Suprapubic skin (tissue), 4 donors: ENCODE measurements at regions not wholly inside any gene's neighbourhood (a gene's known extent, or its start where the extent isn't known, plus 50 kb on each side); places are given as distances from the start of the nearest gene placed in this dataset.
"Not testable (repeated sequence)": the region's sequence is repeated elsewhere in the genome, so short reads cannot be mapped to it uniquely, and the experiment has no call there.

Experiments
- DNase-seq, 2 donors: peaks; one replicate each; pipeline ENCODE4 v3.0.0-alpha.2; 2019; ENCODE audit warnings: low spot score in 2 of 2
- H3K27ac ChIP-seq: fragments of 200-600 bp; sonication (generic); one replicate; pipeline ENCODE4 v1.5.1; 2019
- H3K27me3 ChIP-seq: fragments of 200-600 bp; sonication (generic); one replicate; pipeline ENCODE4 v1.5.1; 2019
- H3K36me3 ChIP-seq: fragments of 200-600 bp; sonication (generic); one replicate; pipeline ENCODE4 v1.5.1; 2019
- H3K4me1 ChIP-seq: fragments of 200-600 bp; sonication (generic); one replicate; pipeline ENCODE4 v1.5.1; 2019
- H3K4me3 ChIP-seq: fragments of 200-600 bp; sonication (generic); one replicate; pipeline ENCODE4 v1.5.1; 2019; ENCODE audit warnings: mild to moderate bottlenecking
- H3K9me3 ChIP-seq: fragments of 200-600 bp; sonication (generic); one replicate; pipeline ENCODE4 v1.5.1; 2019
- CTCF ChIP-seq, 2 donors: fragments of 200-600 bp in 1 of 2; fragments of 450-650 bp in 1 of 2; sonication (generic) in 1 of 2; IDR thresholded peaks; one replicate each; pipeline ENCODE4 v1.5.1; 2016 to 2019; ENCODE audit warnings: antibody characterized with exemption in 2 of 2, mild to moderate bottlenecking in 1 of 2, moderate library complexity in 1 of 2
- EP300 ChIP-seq: sonication (generic); formaldehyde crosslinking; IDR thresholded peaks from one replicate; pipeline ENCODE4 v1.6.1; 2017; ENCODE audit warnings: antibody characterized with exemption
- POLR2A ChIP-seq, 2 donors: fragments of 450-650 bp; IDR thresholded peaks; one replicate each; pipeline ENCODE4 v1.6.1; 2017; ENCODE audit warnings: antibody characterized with exemption in 2 of 2, mild to moderate bottlenecking in 2 of 2, moderate library complexity in 2 of 2
- POLR2AphosphoS5 ChIP-seq, 3 donors: sonication (generic); formaldehyde crosslinking; IDR thresholded peaks; one replicate each; pipeline ENCODE4 v1.6.1; 2017; ENCODE audit warnings: antibody characterized with exemption in 3 of 3
- WGBS: methylation state at CpG from one replicate; pipeline ENCODE4 v1.1.5; 2018; 5-methylcytosine and 5-hydroxymethylcytosine counted together

GRCh38 chr1:21385022-21385421, 54.9 kb upstream of the NBPF3 start:
- H3K4me3 ChIP-seq = no peak overlapping the region
- no peak for DNase-seq
- peaks cover 5% of the 10 kb centered on the region for H3K27me3 ChIP-seq
- H3K27ac ChIP-seq = no peak overlapping the region
- H3K36me3 ChIP-seq = no peaks in the 10 kb centered on the region
- 72% methylated on average over 10 of the region's 10 CpGs for WGBS
- TF ChIP-seq CTCF (IDR thresholded peaks at IDR 0.05) (no peak), POLR2A (IDR thresholded peaks at IDR 0.05) (no peak), EP300 (no peak), POLR2AphosphoS5 (IDR thresholded peaks at IDR 0.05) (no peak)
- H3K4me1 ChIP-seq = peaks cover 22% of the 10 kb centered on the region
- peaks cover 3% of the 10 kb centered on the region for H3K9me3 ChIP-seq

- Histone ChIP-seq H3K4me3 (no peak overlapping the region), H3K9me3 (peaks cover 3% of the 10 kb centered on the region), H3K36me3 (no peaks in the 10 kb centered on the region), H3K27me3 (peaks cover 5% of the 10 kb centered on the region), H3K27ac (no peak overlapping the region), H3K4me1 (peaks cover 22% of the 10 kb centered on the region)
- 42% methylated on average over 6 of the region's 6 CpGs for WGBS
- no peak for TF ChIP-seq POLR2A (IDR thresholded peaks at IDR 0.05)
- TF ChIP-seq CTCF (IDR thresholded peaks at IDR 0.05) = no peak
- no peak for TF ChIP-seq POLR2AphosphoS5 (IDR thresholded peaks at IDR 0.05)
- TF ChIP-seq EP300 = no peak
- DNase-seq = no peak
These were observed 55.3 kb upstream of the NBPF3 start for GRCh38 chr1:21384620-21385019.

- Histone ChIP-seq H3K4me1 (peaks cover 27% of the 10 kb centered on the region), H3K36me3 (no peaks in the 10 kb centered on the region), H3K4me3 (no peak overlapping the region), H3K9me3 (peaks cover 3% of the 10 kb centered on the region), H3K27ac (no peak overlapping the region), H3K27me3 (peaks cover 5% of the 10 kb centered on the region)
- TF ChIP-seq EP300 (no peak), POLR2AphosphoS5 (IDR thresholded peaks at IDR 0.05) (no peak), CTCF (IDR thresholded peaks at IDR 0.05) (no peak), POLR2A (IDR thresholded peaks at IDR 0.05) (no peak)
- DNase-seq = no peak
- WGBS = 50% methylated on average over 5 of the region's 5 CpGs
These were observed 56.0 kb upstream of the NBPF3 start for GRCh38 chr1:21383785-21384401.

- H3K36me3 ChIP-seq = no peaks in the 10 kb centered on the region
- TF ChIP-seq POLR2AphosphoS5 (IDR thresholded peaks at IDR 0.05) (no peak), CTCF (IDR thresholded peaks at IDR 0.05) (no peak), POLR2A (IDR thresholded peaks at IDR 0.05) (no peak), EP300 (no peak)
- 58% methylated on average over 3 of the region's 3 CpGs for WGBS
- H3K4me1 ChIP-seq = peaks cover 30% of the 10 kb centered on the region
- DNase-seq = no peak
- H3K9me3 ChIP-seq = peaks cover 3% of the 10 kb centered on the region
- H3K27ac ChIP-seq = no peak overlapping the region
- H3K27me3 ChIP-seq = peaks cover 5% of the 10 kb centered on the region
- H3K4me3 ChIP-seq = no peak overlapping the region
These were observed 58.6 kb upstream of the NBPF3 start for GRCh38 chr1:21381354-21381753.

- not testable (repeated sequence) for DNase-seq, H3K4me3 ChIP-seq, H3K27ac ChIP-seq, H3K36me3 ChIP-seq, H3K9me3 ChIP-seq, H3K27me3 ChIP-seq
- peaks cover 28% of the 10 kb centered on the region for H3K4me1 ChIP-seq
- 81% methylated on average over 7 of the region's 7 CpGs for WGBS
These were observed 59.8 kb upstream of the NBPF3 start for GRCh38 chr1:21380147-21380546.

GRCh38 chr1:21379571-21379970, 60.4 kb upstream of the NBPF3 start:
- H3K27me3 ChIP-seq = peaks cover 5% of the 10 kb centered on the region
- TF ChIP-seq POLR2A (IDR thresholded peaks at IDR 0.05) = no peak
- no peak for TF ChIP-seq POLR2AphosphoS5 (IDR thresholded peaks at IDR 0.05)
- TF ChIP-seq CTCF (IDR thresholded peaks at IDR 0.05) = no peak
- TF ChIP-seq EP300 = no peak
- H3K9me3 ChIP-seq = peaks cover 3% of the 10 kb centered on the region
- no peak overlapping the region for H3K4me3 ChIP-seq
- DNase-seq = no peak
- H3K27ac ChIP-seq = no peak overlapping the region
- H3K36me3 ChIP-seq = no peaks in the 10 kb centered on the region
- peaks cover 22% of the 10 kb centered on the region for H3K4me1 ChIP-seq
